Lower lobe of right lung (tissue), 2 donors: ENCODE measurements at regions not wholly inside any gene's neighbourhood (a gene's known extent, or its start where the extent isn't known, plus 50 kb on each side); places are given as distances from the start of the nearest gene placed in this dataset.

Source experiments
- ATAC-seq, 2 donors: fragments of 200-7000 bp; cut with Tn5 transposase; one replicate each; pipeline ENCODE4 v1.9.1; 2020 to 2022; ENCODE audit warnings: mild to moderate bottlenecking in 2 of 2, moderate library complexity in 2 of 2
- DNase-seq: peaks from one replicate; pipeline ENCODE4 v3.0.0-alpha.2; 2020
- H3K27ac ChIP-seq: fragments of 200-600 bp; one replicate; pipeline ENCODE4 v1.8.0; 2022
- H3K27me3 ChIP-seq: fragments of 200-600 bp; one replicate; pipeline ENCODE4 v1.8.0; 2022; ENCODE audit warnings: low read depth
- H3K36me3 ChIP-seq: fragments of 200-600 bp; one replicate; pipeline ENCODE4 v1.8.0; 2022; ENCODE audit warnings: mild to moderate bottlenecking
- H3K4me1 ChIP-seq: fragments of 200-600 bp; one replicate; pipeline ENCODE4 v1.8.0; 2022
- H3K4me3 ChIP-seq: fragments of 200-600 bp; one replicate; pipeline ENCODE4 v1.8.0; 2022; ENCODE audit warnings: mild to moderate bottlenecking
- H3K9me3 ChIP-seq: fragments of 200-600 bp; one replicate; pipeline ENCODE4 v1.8.0; 2022
- CTCF ChIP-seq: fragments of 200-600 bp; IDR thresholded peaks from one replicate; pipeline ENCODE4 v1.8.0; 2022; ENCODE audit warnings: antibody characterized with exemption, mild to moderate bottlenecking
- intact Hi-C: fragments of 100-400 bp; cut with DNase I; formaldehyde crosslinking; loops from one replicate; pipeline ENCODE4 v1.11.0; 2022
- donor health status: DM: no; HTN: yes; CAD: no; lungs with severe emphysema.

- Histone ChIP-seq H3K27me3 (no peaks in the 10 kb centered on the region), H3K9me3 (no peaks in the 10 kb centered on the region), H3K36me3 (no peaks in the 10 kb centered on the region), H3K27ac (no peak overlapping the region), H3K4me3 (no peak overlapping the region), H3K4me1 (no peaks in the 10 kb centered on the region)
- no peak for DNase-seq
- intact Hi-C loops: no loop called here
- no peak for TF ChIP-seq CTCF
- no peak for ATAC-seq
These were observed 217.2 kb upstream of the PCDH18 start for GRCh38 chr4:137749466-137749865.

GRCh38 chr4:137748616-137749015 is 216.3 kb upstream of the PCDH18 start:
- intact Hi-C loops: no loop called here
- no peaks in the 10 kb centered on the region for H3K27me3 ChIP-seq
- H3K36me3 ChIP-seq: no peaks in the 10 kb centered on the region
- no peaks in the 10 kb centered on the region for H3K9me3 ChIP-seq
- DNase-seq (no peak), ATAC-seq (no peak)
- TF ChIP-seq CTCF: no peak
- H3K4me1 ChIP-seq: no peaks in the 10 kb centered on the region
- no peak overlapping the region for H3K4me3 ChIP-seq
- no peak overlapping the region for H3K27ac ChIP-seq

GRCh38 chr4:137740141-137740540 is 207.8 kb upstream of the PCDH18 start:
- H3K27me3 ChIP-seq: no peaks in the 10 kb centered on the region
- no peak for TF ChIP-seq CTCF
- H3K9me3 ChIP-seq: no peaks in the 10 kb centered on the region
- intact Hi-C loops: no loop called here
- no peak for DNase-seq
- H3K27ac ChIP-seq: no peak overlapping the region
- ATAC-seq: peak in 1 of 2 donors; percentile 42
- H3K4me3 ChIP-seq: no peak overlapping the region
- no peaks in the 10 kb centered on the region for H3K36me3 ChIP-seq
- H3K4me1 ChIP-seq: no peaks in the 10 kb centered on the region

- H3K4me3 ChIP-seq: no peak overlapping the region
- H3K27ac ChIP-seq: no peak overlapping the region
- DNase-seq: no peak
- ATAC-seq: no peak
- intact Hi-C loops: no loop called here
- no peaks in the 10 kb centered on the region for H3K27me3 ChIP-seq
- TF ChIP-seq CTCF: no peak
- H3K36me3 ChIP-seq: no peaks in the 10 kb centered on the region
- no peaks in the 10 kb centered on the region for H3K9me3 ChIP-seq
- H3K4me1 ChIP-seq: no peaks in the 10 kb centered on the region
These were observed 207.1 kb upstream of the PCDH18 start for GRCh38 chr4:137739391-137739790.

- intact Hi-C loops: no loop called here
- no peak overlapping the region for H3K27ac ChIP-seq
- ATAC-seq: no peak
These were observed 206.2 kb upstream of the PCDH18 start for GRCh38 chr4:137738375-137738990.

More at GRCh38 chr4:137738375-137738990, 206.2 kb upstream of the PCDH18 start:
- H3K4me1 ChIP-seq: no peaks in the 10 kb centered on the region
- no peak overlapping the region for H3K4me3 ChIP-seq
- no peaks in the 10 kb centered on the region for H3K9me3 ChIP-seq
- H3K36me3 ChIP-seq: no peaks in the 10 kb centered on the region
- no peak for DNase-seq
- H3K27me3 ChIP-seq: no peaks in the 10 kb centered on the region
- no peak for TF ChIP-seq CTCF
